Gastrocnemius medialis (tissue), 4 donors: ENCODE measurements at regions not wholly inside any gene's neighbourhood (a gene's known extent, or its start where the extent isn't known, plus 50 kb on each side); places are given as distances from the start of the nearest gene placed in this dataset.
A peak's percentile ranks its signal among the peaks of the same experiment; 100 is the strongest.

Source experiments
- ATAC-seq, 2 donors: fragments of 150-250 bp; one replicate each; pipeline ENCODE4 v1.9.1; 2016
- DNase-seq, 2 donors: peaks; one replicate each; pipeline ENCODE4 v3.0.0-alpha.2; 2019
- H3K27ac ChIP-seq, 4 donors: fragments of 200-600 bp; sonication (generic); 1 replicate in 1 of 4; 2 replicates in 3 of 4; pipeline ENCODE4 v1.5.1; 2016 to 2018; ENCODE audit warnings: mild to moderate bottlenecking in 2 of 4, moderate library complexity in 1 of 4
- H3K27me3 ChIP-seq, 3 donors: fragments of 200-600 bp; sonication (generic) in 2 of 3; 1 replicate in 1 of 3; 2 replicates in 2 of 3; pipeline versions ENCODE4 v1.5.1 to v1.6.0; 2016 to 2019; ENCODE audit warnings: mild to moderate bottlenecking in 1 of 3, moderate library complexity in 1 of 3
- H3K36me3 ChIP-seq, 2 donors: fragments of 200-600 bp; sonication (generic) in 1 of 2; one replicate each; pipeline ENCODE4 v1.5.1; 2017 to 2018
- H3K4me1 ChIP-seq, 2 donors: fragments of 200-600 bp; sonication (generic) in 1 of 2; one replicate each; pipeline ENCODE4 v1.5.1; 2016 to 2017; ENCODE audit warnings: mild to moderate bottlenecking in 2 of 2
- H3K4me3 ChIP-seq, 4 donors: fragments of 200-600 bp; sonication (generic) in 3 of 4; 1 replicate in 1 of 4; 2 replicates in 3 of 4; pipeline ENCODE4 v1.5.1; 2016 to 2019; ENCODE audit warnings: mild to moderate bottlenecking in 2 of 4
- H3K9me3 ChIP-seq, 3 donors: fragments of 200-600 bp; sonication (generic) in 2 of 3; 1 replicate in 1 of 3; 2 replicates in 2 of 3; pipeline ENCODE4 v1.5.1; 2016 to 2019
- POLR2A ChIP-seq, 2 donors: fragments of 450-650 bp; IDR thresholded peaks; one replicate each; pipeline ENCODE4 v1.6.1; 2017; ENCODE audit warnings: antibody characterized with exemption in 2 of 2, mild to moderate bottlenecking in 2 of 2, moderate library complexity in 2 of 2
- in situ Hi-C, 4 donors: fragments of 200-750 bp; cut with MboI; loops; one replicate each; pipeline versions ENCODE4 v1.15.0 to v1.8.0; 2017; ENCODE audit warnings: low sequenced_read_pairs in 4 of 4
- intact Hi-C: fragments of 100-400 bp; cut with DNase I; formaldehyde crosslinking; loops from one replicate; pipeline ENCODE4 v1.15.1; 2023; ENCODE audit warnings: low total_unique reads
- TF ChIP-seq, protein P1 (sequence below), 5 experiments: fragments of 450-650 bp in 3 of 5; fragments of 200-600 bp in 2 of 5; sonication (generic) in 2 of 5; IDR thresholded peaks in 4 of 5; conservative IDR thresholded peaks in 1 of 5; 1 replicate in 4 of 5; 2 replicates in 1 of 5; pipeline ENCODE4 v1.5.1; 2016 to 2019; ENCODE audit warnings: antibody characterized with exemption in 5 of 5, mild to moderate bottlenecking in 3 of 5, moderate library complexity in 3 of 5

DNA sequence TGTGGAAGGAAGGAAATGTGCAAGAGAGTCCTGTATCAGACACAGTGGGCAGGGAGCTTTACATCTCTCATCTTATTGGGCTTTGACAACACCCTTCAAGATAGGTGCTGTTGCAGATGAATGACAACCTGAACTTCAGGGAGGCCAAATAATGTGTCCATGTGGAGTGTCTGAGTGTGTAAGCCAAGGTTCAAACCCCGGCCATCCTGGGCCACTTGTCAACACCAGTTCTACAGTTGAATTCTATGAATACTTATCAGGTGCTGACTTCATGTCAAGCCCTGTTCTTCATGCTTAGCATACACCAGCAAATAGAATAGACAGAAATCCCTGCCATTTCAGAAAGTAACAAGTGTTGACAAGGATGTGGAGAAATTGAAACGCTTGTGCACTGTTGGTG, 354.4 kb downstream of the KCNRG start:
- Histone ChIP-seq H3K4me1 (no peaks in the 10 kb centered on the region), H3K4me3 (no peak overlapping the region), H3K27ac (no peak overlapping the region), H3K9me3 (no peaks in the 10 kb centered on the region), H3K36me3 (no peaks in the 10 kb centered on the region), H3K27me3 (no peaks in the 10 kb centered on the region)
- TF ChIP-seq POLR2A (IDR thresholded peaks at IDR 0.05), result no peak
- TF ChIP-seq, protein P1, sequence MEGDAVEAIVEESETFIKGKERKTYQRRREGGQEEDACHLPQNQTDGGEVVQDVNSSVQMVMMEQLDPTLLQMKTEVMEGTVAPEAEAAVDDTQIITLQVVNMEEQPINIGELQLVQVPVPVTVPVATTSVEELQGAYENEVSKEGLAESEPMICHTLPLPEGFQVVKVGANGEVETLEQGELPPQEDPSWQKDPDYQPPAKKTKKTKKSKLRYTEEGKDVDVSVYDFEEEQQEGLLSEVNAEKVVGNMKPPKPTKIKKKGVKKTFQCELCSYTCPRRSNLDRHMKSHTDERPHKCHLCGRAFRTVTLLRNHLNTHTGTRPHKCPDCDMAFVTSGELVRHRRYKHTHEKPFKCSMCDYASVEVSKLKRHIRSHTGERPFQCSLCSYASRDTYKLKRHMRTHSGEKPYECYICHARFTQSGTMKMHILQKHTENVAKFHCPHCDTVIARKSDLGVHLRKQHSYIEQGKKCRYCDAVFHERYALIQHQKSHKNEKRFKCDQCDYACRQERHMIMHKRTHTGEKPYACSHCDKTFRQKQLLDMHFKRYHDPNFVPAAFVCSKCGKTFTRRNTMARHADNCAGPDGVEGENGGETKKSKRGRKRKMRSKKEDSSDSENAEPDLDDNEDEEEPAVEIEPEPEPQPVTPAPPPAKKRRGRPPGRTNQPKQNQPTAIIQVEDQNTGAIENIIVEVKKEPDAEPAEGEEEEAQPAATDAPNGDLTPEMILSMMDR (IDR thresholded peaks at IDR 0.05 in 4 of 5, conservative IDR thresholded peaks at IDR 0.05 in 1 of 5), result no peak
- in situ Hi-C loops (no loop called here), intact Hi-C loops (no loop called here)
- DNase-seq, result no peak
- ATAC-seq, result no peak

- TF ChIP-seq, protein P1 (IDR thresholded peaks at IDR 0.05 in 4 of 5, conservative IDR thresholded peaks at IDR 0.05 in 1 of 5), result no peak
- no peak for TF ChIP-seq POLR2A (IDR thresholded peaks at IDR 0.05)
- Histone ChIP-seq H3K36me3 (no peaks in the 10 kb centered on the region), H3K4me3 (no peak overlapping the region), H3K27ac (no peak overlapping the region), H3K9me3 (no peaks in the 10 kb centered on the region), H3K4me1 (no peaks in the 10 kb centered on the region), H3K27me3 (no peaks in the 10 kb centered on the region)
- ATAC-seq, result no peak
- intact Hi-C loops (no loop called here), in situ Hi-C loops (no loop called here)
- DNase-seq, result no peak
These were observed 355.2 kb downstream of the KCNRG start for GRCh38 chr13:50370303-50370950.

DNA sequence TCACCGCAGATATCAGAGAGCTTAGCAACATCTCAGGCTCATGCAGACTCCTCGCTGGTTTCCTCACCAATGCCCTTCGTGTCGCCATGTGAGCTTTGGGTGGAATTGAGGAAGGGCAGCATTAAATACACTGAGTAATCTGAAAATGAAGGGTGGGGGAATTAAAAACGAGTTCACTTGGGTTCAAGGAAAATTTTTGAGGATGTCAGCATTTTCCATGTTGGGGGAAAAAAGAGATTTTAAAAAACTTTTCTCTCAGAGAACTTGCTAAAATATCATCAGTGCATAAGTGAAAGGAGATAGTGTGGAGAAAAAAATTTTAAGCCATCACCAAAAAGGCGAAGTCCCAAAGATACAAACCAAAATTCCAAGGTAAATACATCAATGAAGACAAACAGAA, 359.3 kb downstream of the KCNRG start:
- no peak for TF ChIP-seq POLR2A (IDR thresholded peaks at IDR 0.05)
- TF ChIP-seq, protein P1 (IDR thresholded peaks at IDR 0.05 in 4 of 5, conservative IDR thresholded peaks at IDR 0.05 in 1 of 5), result no peak
- ATAC-seq (no peak), DNase-seq (no peak)
- H3K9me3 ChIP-seq, result no peaks in the 10 kb centered on the region
- no peak overlapping the region for H3K27ac ChIP-seq
- H3K4me3 ChIP-seq, result no peak overlapping the region
- in situ Hi-C loops (no loop called here), intact Hi-C loops (no loop called here)
- H3K4me1 ChIP-seq, result peaks cover 10 to 11% of the 10 kb centered on the region in 2 donors
- no peaks in the 10 kb centered on the region for H3K27me3 ChIP-seq
- no peaks in the 10 kb centered on the region for H3K36me3 ChIP-seq

DNA sequence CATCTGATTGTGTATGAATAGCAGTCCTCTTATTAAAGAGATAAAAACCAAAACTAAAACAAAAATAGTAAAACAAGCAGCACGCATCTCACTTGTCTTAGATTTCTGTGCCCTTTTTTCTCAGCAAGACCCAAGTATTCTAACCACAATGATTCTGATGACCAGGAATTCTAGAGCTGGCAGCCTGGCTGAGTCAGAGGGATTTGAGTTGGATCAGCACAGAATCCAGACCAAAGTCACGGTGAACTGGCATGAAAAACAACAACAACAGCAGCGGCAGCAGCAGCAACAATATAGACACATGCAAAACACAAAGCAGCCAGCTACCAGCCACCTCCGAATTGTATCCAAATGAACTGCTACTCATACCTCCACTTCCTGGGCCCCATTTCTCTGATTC, 360.5 kb downstream of the KCNRG start:
- in situ Hi-C loops, result loop anchor here in 2 of 4 donors (25.0 kb wide), 2 partner anchors 162 to 388 kb away; partner anchors contain the start of gene TRIM13 (in 1 of the 2)
- H3K4me3 ChIP-seq, result no peak overlapping the region

More for the DNA sequence above, 360.5 kb downstream of the KCNRG start:
- peak overlapping the region in 2 of 4 donors; percentile 8 to 15 for H3K27ac ChIP-seq
- no peak for DNase-seq
- H3K9me3 ChIP-seq, result no peaks in the 10 kb centered on the region
- TF ChIP-seq POLR2A (IDR thresholded peaks at IDR 0.05), result no peak
- TF ChIP-seq, protein P1 (IDR thresholded peaks at IDR 0.05 in 4 of 5, conservative IDR thresholded peaks at IDR 0.05 in 1 of 5), result no peak
- H3K4me1 ChIP-seq, result peaks cover 11 to 13% of the 10 kb centered on the region in 2 donors
- H3K27me3 ChIP-seq, result no peaks in the 10 kb centered on the region
- ATAC-seq, result no peak
- H3K36me3 ChIP-seq, result no peaks in the 10 kb centered on the region
- intact Hi-C loops, result loop anchor here (5.0 kb wide), 1 partner anchor 537 kb away; no protein-coding TSS in a partner anchor
